ENCODE measurements at regions not wholly inside any gene's neighbourhood (a gene's known extent, or its start where the extent isn't known, plus 50 kb on each side); places are given as distances from the start of the nearest gene placed in this dataset.
A peak's percentile ranks its signal among the peaks of the same experiment; 100 is the strongest.

- Histone ChIP-seq H3K27ac (no peak overlapping the region), H3K4me3 (ENCODE audit: low read depth, low read length) (no peak overlapping the region), H3K9me3 (ENCODE audit: severe bottlenecking) (no peaks in the 10 kb centered on the region), H3K36me3 (no peaks in the 10 kb centered on the region), H3K27me3 (ENCODE audit: insufficient read depth, low read depth, severe bottlenecking) (no peaks in the 10 kb centered on the region)
- no peak for TF ChIP-seq CTCF (IDR thresholded peaks at IDR 0.05; ENCODE audit: low read depth, low read length)
- DNase-seq = no peak
Measured at GRCh38 chr21:24850121-24850520, 757.2 kb downstream of the MRPL39 start.

GRCh38 chr21:24844671-24845070 is 762.6 kb downstream of the MRPL39 start:
- no peak overlapping the region for H3K4me3 ChIP-seq (ENCODE audit: low read depth, low read length)
- no peak for TF ChIP-seq CTCF (IDR thresholded peaks at IDR 0.05; ENCODE audit: low read depth, low read length)
- H3K27me3 ChIP-seq (ENCODE audit: insufficient read depth, low read depth, severe bottlenecking) = no peaks in the 10 kb centered on the region
- DNase-seq = no peak
- no peaks in the 10 kb centered on the region for H3K9me3 ChIP-seq (ENCODE audit: severe bottlenecking)
- no peak overlapping the region for H3K27ac ChIP-seq
- H3K36me3 ChIP-seq = no peaks in the 10 kb centered on the region

- no peaks in the 10 kb centered on the region for H3K36me3 ChIP-seq
- H3K4me3 ChIP-seq (ENCODE audit: low read depth, low read length) = no peak overlapping the region
- DNase-seq = no peak
- H3K27ac ChIP-seq = no peak overlapping the region
- TF ChIP-seq CTCF (IDR thresholded peaks at IDR 0.05; ENCODE audit: low read depth, low read length) = no peak
- no peaks in the 10 kb centered on the region for H3K27me3 ChIP-seq (ENCODE audit: insufficient read depth, low read depth, severe bottlenecking)
- no peaks in the 10 kb centered on the region for H3K9me3 ChIP-seq (ENCODE audit: severe bottlenecking)
Measured at GRCh38 chr21:24840287-24840686, 767.0 kb downstream of the MRPL39 start.

- no peaks in the 10 kb centered on the region for H3K36me3 ChIP-seq
- H3K27me3 ChIP-seq (ENCODE audit: insufficient read depth, low read depth, severe bottlenecking) = no peaks in the 10 kb centered on the region
- DNase-seq = no peak
- H3K9me3 ChIP-seq (ENCODE audit: severe bottlenecking) = no peaks in the 10 kb centered on the region
- H3K27ac ChIP-seq = no peak overlapping the region
- H3K4me3 ChIP-seq (ENCODE audit: low read depth, low read length) = no peak overlapping the region
- no peak for TF ChIP-seq CTCF (IDR thresholded peaks at IDR 0.05; ENCODE audit: low read depth, low read length)
Measured at GRCh38 chr21:24832961-24833360, 774.3 kb downstream of the MRPL39 start.

GRCh38 chr21:24829397-24829796 is 777.9 kb downstream of the MRPL39 start:
- no peak for TF ChIP-seq CTCF (IDR thresholded peaks at IDR 0.05; ENCODE audit: low read depth, low read length)
- Histone ChIP-seq H3K4me3 (ENCODE audit: low read depth, low read length) (no peak overlapping the region), H3K27ac (no peak overlapping the region), H3K9me3 (ENCODE audit: severe bottlenecking) (no peaks in the 10 kb centered on the region), H3K36me3 (no peaks in the 10 kb centered on the region), H3K27me3 (ENCODE audit: insufficient read depth, low read depth, severe bottlenecking) (no peaks in the 10 kb centered on the region)
- DNase-seq = peak; percentile 34

GRCh38 chr21:24826822-24827221 is 780.5 kb downstream of the MRPL39 start:
- Histone ChIP-seq H3K36me3 (no peaks in the 10 kb centered on the region), H3K27ac (no peak overlapping the region), H3K4me3 (ENCODE audit: low read depth, low read length) (no peak overlapping the region), H3K27me3 (ENCODE audit: insufficient read depth, low read depth, severe bottlenecking) (no peaks in the 10 kb centered on the region), H3K9me3 (ENCODE audit: severe bottlenecking) (no peaks in the 10 kb centered on the region)
- DNase-seq = no peak
- no peak for TF ChIP-seq CTCF (IDR thresholded peaks at IDR 0.05; ENCODE audit: low read depth, low read length)

Measured in WERI-Rb-1 (cell line).